ENCODE measurements at regions not wholly inside any gene's neighbourhood (a gene's known extent, or its start where the extent isn't known, plus 50 kb on each side); places are given as distances from the start of the nearest gene placed in this dataset.

DNA sequence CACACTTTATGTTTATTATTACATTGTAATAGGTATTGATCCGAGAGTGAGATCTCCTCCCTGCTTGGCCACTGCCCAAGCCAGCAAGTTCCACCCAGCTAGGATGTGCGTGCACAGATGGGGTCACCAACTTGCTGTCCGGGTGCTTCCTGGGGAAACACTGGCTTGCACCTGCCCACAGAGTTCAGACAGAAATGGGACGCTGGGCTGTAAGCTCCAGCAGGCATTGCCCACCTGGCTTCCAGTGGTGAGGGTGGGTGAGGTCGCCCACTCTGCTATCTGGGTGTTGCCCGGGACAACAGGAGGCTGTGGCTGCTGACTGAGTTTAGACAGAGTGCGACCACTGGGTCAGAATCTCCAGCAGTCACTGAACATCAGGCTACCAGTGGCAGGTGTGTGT is 289.8 kb upstream of the ANO3 start:
- TF ChIP-seq CTCF (IDR thresholded peaks at IDR 0.05; ENCODE audit: low read length) (no peak), EZH2 (IDR thresholded peaks at IDR 0.05; ENCODE audit: borderline replicate concordance, low read length) (no peak)
